Esophagus muscularis mucosa (tissue), 4 donors: ENCODE measurements at regions not wholly inside any gene's neighbourhood (a gene's known extent, or its start where the extent isn't known, plus 50 kb on each side); places are given as distances from the start of the nearest gene placed in this dataset.

Experiments used
- DNase-seq: peaks from one replicate; pipeline ENCODE4 v3.0.0-alpha.2; 2017; ENCODE audit errors: extremely low spot score
- H3K27ac ChIP-seq, 4 donors: fragments of 200-600 bp; sonication (generic); replicated peaks in 1 of 4; 1 replicate in 3 of 4; 2 replicates in 1 of 4; pipeline ENCODE4 v1.5.1; 2016 to 2019; ENCODE audit warnings: mild to moderate bottlenecking in 1 of 4
- H3K27me3 ChIP-seq, 4 donors: fragments of 200-600 bp; sonication (generic); one replicate each; pipeline versions ENCODE4 v1.5.1 to v1.6.0; 2016 to 2019
- H3K36me3 ChIP-seq, 4 donors: fragments of 200-600 bp; sonication (generic); one replicate each; pipeline ENCODE4 v1.5.1; 2016 to 2019
- H3K4me1 ChIP-seq, 4 donors: fragments of 200-600 bp; sonication (generic); one replicate each; pipeline ENCODE4 v1.5.1; 2016 to 2019
- H3K4me3 ChIP-seq, 4 donors: fragments of 200-600 bp; sonication (generic); 1 replicate in 2 of 4; 2 replicates in 2 of 4; pipeline ENCODE4 v1.5.1; 2016 to 2019; ENCODE audit warnings: mild to moderate bottlenecking in 4 of 4, moderate library complexity in 1 of 4
- H3K9me3 ChIP-seq, 4 donors: fragments of 200-600 bp; sonication (generic); 1 replicate in 3 of 4; 2 replicates in 1 of 4; pipeline ENCODE4 v1.5.1; 2016 to 2019
- EP300 ChIP-seq: sonication (generic); formaldehyde crosslinking; IDR thresholded peaks from one replicate; pipeline ENCODE4 v1.6.1; 2017; ENCODE audit warnings: antibody characterized with exemption
- POLR2A ChIP-seq: fragments of 450-650 bp; IDR thresholded peaks from one replicate; pipeline ENCODE4 v1.6.1; 2017; ENCODE audit warnings: antibody characterized with exemption, moderate library complexity, mild to moderate bottlenecking, low read depth
- POLR2AphosphoS5 ChIP-seq, 2 donors: sonication (generic); formaldehyde crosslinking; IDR thresholded peaks; one replicate each; pipeline ENCODE4 v1.6.1; 2017; ENCODE audit warnings: antibody characterized with exemption in 2 of 2
- WGBS: methylation state at CpG from one replicate; pipeline ENCODE4 v1.1.5; 2018; 5-methylcytosine and 5-hydroxymethylcytosine counted together
- intact Hi-C: fragments of 100-400 bp; cut with DNase I; formaldehyde crosslinking; loops from one replicate; pipeline ENCODE4 v1.15.1; 2023
- TF ChIP-seq, protein P1 (sequence below), 3 experiments: fragments of 200-600 bp in 2 of 3; fragments of 450-650 bp in 1 of 3; sonication (generic) in 2 of 3; IDR thresholded peaks; one replicate each; pipeline ENCODE4 v1.5.1; 2017 to 2019; ENCODE audit warnings: antibody characterized with exemption in 3 of 3, mild to moderate bottlenecking in 2 of 3, moderate library complexity in 1 of 3

DNA sequence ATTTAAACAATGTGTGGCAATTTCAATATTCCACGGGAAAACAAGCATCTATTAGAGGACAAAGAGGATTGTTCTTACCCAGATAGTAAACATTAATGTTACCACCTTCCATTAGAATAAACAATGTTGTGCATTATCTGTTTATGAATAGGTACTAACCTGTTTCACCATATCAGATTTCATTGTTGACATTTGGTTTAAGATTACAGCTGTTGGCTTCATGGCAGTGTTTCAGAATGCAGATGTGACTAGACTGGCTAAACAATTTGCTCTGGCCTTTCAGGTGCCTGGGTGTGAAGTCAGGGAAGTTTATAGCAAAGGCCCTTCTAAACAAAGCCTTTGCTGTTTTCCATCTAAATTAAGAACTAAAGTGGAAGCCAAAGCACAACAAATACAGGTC is 464.7 kb upstream of the FAM47C start:
- no peak overlapping the region for H3K27ac ChIP-seq
- H3K4me1 ChIP-seq, result no peaks in the 10 kb centered on the region
- no peak overlapping the region for H3K4me3 ChIP-seq
- TF ChIP-seq POLR2AphosphoS5 (IDR thresholded peaks at IDR 0.05) (no peak), POLR2A (no peak)
- TF ChIP-seq, protein P1, sequence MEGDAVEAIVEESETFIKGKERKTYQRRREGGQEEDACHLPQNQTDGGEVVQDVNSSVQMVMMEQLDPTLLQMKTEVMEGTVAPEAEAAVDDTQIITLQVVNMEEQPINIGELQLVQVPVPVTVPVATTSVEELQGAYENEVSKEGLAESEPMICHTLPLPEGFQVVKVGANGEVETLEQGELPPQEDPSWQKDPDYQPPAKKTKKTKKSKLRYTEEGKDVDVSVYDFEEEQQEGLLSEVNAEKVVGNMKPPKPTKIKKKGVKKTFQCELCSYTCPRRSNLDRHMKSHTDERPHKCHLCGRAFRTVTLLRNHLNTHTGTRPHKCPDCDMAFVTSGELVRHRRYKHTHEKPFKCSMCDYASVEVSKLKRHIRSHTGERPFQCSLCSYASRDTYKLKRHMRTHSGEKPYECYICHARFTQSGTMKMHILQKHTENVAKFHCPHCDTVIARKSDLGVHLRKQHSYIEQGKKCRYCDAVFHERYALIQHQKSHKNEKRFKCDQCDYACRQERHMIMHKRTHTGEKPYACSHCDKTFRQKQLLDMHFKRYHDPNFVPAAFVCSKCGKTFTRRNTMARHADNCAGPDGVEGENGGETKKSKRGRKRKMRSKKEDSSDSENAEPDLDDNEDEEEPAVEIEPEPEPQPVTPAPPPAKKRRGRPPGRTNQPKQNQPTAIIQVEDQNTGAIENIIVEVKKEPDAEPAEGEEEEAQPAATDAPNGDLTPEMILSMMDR (IDR thresholded peaks at IDR 0.05), result no peak
- no peaks in the 10 kb centered on the region for H3K36me3 ChIP-seq
- H3K9me3 ChIP-seq, result no peaks in the 10 kb centered on the region
- no peak for DNase-seq
- H3K27me3 ChIP-seq, result no peaks in the 10 kb centered on the region
- WGBS, result 22% methylated on average over 1 of the region's 1 CpG
- intact Hi-C loops, result no loop called here

DNA sequence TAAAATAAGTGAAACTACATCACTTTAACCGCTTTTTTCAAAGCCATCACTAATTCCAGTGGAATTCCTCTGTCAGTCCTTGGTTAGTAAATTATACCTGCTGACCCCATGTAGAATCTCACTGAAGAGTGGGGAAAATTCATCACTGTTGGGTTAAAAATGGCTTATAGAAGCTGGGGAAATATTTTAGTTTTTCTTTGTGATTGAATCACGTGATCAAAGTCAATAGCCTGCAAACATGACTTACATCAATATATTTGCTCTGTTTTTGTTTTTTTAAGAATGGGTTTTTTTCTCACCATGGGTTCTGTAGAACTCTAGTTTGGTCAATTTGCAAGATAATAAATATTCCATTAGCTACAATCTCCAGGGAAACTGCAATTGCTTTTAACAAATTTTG is 445.2 kb upstream of the FAM47C start:
- no peak for DNase-seq
- Histone ChIP-seq H3K27me3 (no peaks in the 10 kb centered on the region), H3K4me3 (no peak overlapping the region), H3K36me3 (no peaks in the 10 kb centered on the region), H3K9me3 (no peaks in the 10 kb centered on the region), H3K4me1 (no peaks in the 10 kb centered on the region), H3K27ac (no peak overlapping the region)
- intact Hi-C loops, result no loop called here
- TF ChIP-seq POLR2A (no peak), POLR2AphosphoS5 (IDR thresholded peaks at IDR 0.05) (no peak), EP300 (no peak)
- TF ChIP-seq, protein P1 (IDR thresholded peaks at IDR 0.05), result no peak
- WGBS, result 45% methylated on average over 2 of the region's 2 CpGs

DNA sequence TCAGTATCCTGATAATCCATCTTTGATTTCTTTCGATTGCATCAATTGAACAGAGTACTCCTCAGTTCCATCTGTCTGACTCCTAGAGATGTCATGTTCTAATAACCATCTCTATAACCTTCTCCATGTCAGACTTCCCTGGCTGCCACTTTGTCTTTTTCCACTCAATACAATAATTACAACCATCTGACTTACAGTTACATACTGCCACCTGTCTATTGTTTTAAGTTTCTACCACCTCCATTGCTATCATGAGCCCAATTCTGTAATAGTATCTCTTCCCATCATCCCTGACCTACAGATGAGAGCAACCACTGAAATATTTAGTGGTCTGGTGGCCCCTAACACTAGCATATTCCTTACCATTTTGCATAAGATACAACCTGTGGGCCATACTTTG is 439.2 kb upstream of the FAM47C start:
- H3K4me1 ChIP-seq, result no peaks in the 10 kb centered on the region
- TF ChIP-seq POLR2A (no peak), POLR2AphosphoS5 (IDR thresholded peaks at IDR 0.05) (no peak), EP300 (no peak)
- TF ChIP-seq, protein P1 (IDR thresholded peaks at IDR 0.05), result no peak
- no peak overlapping the region for H3K27ac ChIP-seq
- H3K9me3 ChIP-seq, result no peaks in the 10 kb centered on the region
- H3K36me3 ChIP-seq, result no peaks in the 10 kb centered on the region
- no peaks in the 10 kb centered on the region for H3K27me3 ChIP-seq
- intact Hi-C loops, result no loop called here
- WGBS, result 79% methylated on average over 1 of the region's 1 CpG
- no peak overlapping the region for H3K4me3 ChIP-seq
- no peak for DNase-seq

DNA sequence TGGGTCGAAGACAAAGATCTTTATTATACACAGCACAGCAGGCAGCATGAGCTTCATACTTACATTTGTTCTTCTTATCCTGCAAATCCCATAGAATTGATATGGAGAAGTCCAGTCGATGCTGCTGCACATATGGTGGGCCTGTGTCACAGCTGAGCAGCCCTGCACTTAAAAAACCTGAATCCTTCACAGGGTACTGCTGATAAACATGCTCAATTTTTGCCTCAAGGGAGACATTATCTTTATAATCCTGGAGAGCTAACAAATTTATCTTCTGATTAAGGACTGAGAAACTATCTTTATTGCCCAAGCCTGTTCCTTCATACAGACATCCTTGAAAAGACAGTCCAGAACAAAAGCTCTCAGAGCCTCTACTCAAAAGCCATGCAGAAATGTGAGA is 434.4 kb upstream of the FAM47C start:
- WGBS, result 56% methylated on average over 2 of the region's 2 CpGs
- intact Hi-C loops, result no loop called here
- no peaks in the 10 kb centered on the region for H3K4me1 ChIP-seq

DNA sequence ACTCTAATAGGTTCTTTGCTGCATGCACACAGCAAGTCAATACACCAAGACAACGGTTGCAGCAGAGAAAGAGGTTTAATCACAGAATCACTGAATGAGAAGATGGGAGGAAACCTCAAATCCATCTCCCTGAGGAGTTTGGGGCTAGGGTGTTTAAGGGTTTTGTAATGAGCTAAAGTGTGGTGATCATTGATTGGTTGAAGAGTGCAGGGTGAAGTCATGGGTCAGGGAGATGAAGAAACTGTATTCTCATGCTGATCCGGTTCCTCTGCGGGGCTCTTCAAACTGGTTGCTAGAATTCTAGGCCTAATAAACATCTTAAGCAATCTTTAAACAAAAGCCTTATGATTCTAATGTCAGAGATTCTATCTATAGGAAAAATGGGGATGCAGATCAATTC is 432.5 kb upstream of the FAM47C start:
- intact Hi-C loops, result no loop called here
- Histone ChIP-seq H3K36me3 (no peaks in the 10 kb centered on the region), H3K27me3 (no peaks in the 10 kb centered on the region), H3K4me1 (no peaks in the 10 kb centered on the region), H3K9me3 (no peaks in the 10 kb centered on the region), H3K27ac (no peak overlapping the region), H3K4me3 (no peak overlapping the region)
- TF ChIP-seq, protein P1 (IDR thresholded peaks at IDR 0.05), result no peak
- TF ChIP-seq POLR2A (no peak), POLR2AphosphoS5 (IDR thresholded peaks at IDR 0.05) (no peak), EP300 (no peak)
- 70% methylated on average over 3 of the region's 3 CpGs for WGBS
- DNase-seq, result no peak

More for the DNA sequence above, 434.4 kb upstream of the FAM47C start:
- H3K9me3 ChIP-seq, result no peaks in the 10 kb centered on the region
- H3K27ac ChIP-seq, result no peak overlapping the region
- TF ChIP-seq POLR2A, result no peak
- no peak for TF ChIP-seq POLR2AphosphoS5 (IDR thresholded peaks at IDR 0.05)
- TF ChIP-seq EP300, result no peak
- TF ChIP-seq, protein P1 (IDR thresholded peaks at IDR 0.05), result no peak
- no peak overlapping the region for H3K4me3 ChIP-seq
- H3K36me3 ChIP-seq, result no peaks in the 10 kb centered on the region
- no peak for DNase-seq
- H3K27me3 ChIP-seq, result no peaks in the 10 kb centered on the region
